Smooth muscle cell (in vitro differentiated cells): ENCODE measurements at regions not wholly inside any gene's neighbourhood (a gene's known extent, or its start where the extent isn't known, plus 50 kb on each side); places are given as distances from the start of the nearest gene placed in this dataset.

ENCODE experiments used
- DNase-seq: peaks from one replicate; lab custom pipeline; 2025; ENCODE audit not compliant: unreplicated experiment; lab: John Stamatoyannopoulos, UW
- H2AFZ ChIP-seq: fragments of 200-600 bp; sonication (generic); 2 replicates; pipeline ENCODE4 v1.6.0; 2016; ENCODE audit warnings: antibody characterized with exemption, low read depth, mild to moderate bottlenecking
- H3F3A ChIP-seq: fragments of 200-600 bp; sonication (generic); 2 replicates; pipeline ENCODE4 v1.6.0; 2017; ENCODE audit warnings: antibody characterized with exemption, low read depth
- H3K27ac ChIP-seq: fragments of 200-600 bp; sonication (generic); 2 replicates; pipeline ENCODE4 v1.5.1; 2016; ENCODE audit warnings: low read depth, mild to moderate bottlenecking
- H3K27me3 ChIP-seq: fragments of 200-600 bp; sonication (generic); 2 replicates; pipeline ENCODE4 v1.6.1; 2016; ENCODE audit warnings: low read depth, mild to moderate bottlenecking
- H3K36me3 ChIP-seq: fragments of 200-600 bp; sonication (generic); 2 replicates; pipeline ENCODE4 v1.5.1; 2016; ENCODE audit warnings: low read depth
- H3K4me1 ChIP-seq: fragments of 200-600 bp; sonication (generic); 2 replicates; pipeline ENCODE4 v1.5.1; 2016; ENCODE audit warnings: low read depth
- H3K4me2 ChIP-seq: fragments of 200-600 bp; sonication (generic); 2 replicates; pipeline ENCODE4 v1.6.0; 2016; ENCODE audit warnings: mild to moderate bottlenecking
- H3K4me3 ChIP-seq: fragments of 200-600 bp; sonication (generic); 2 replicates; pipeline ENCODE4 v1.5.1; 2016; ENCODE audit warnings: mild to moderate bottlenecking
- H3K79me2 ChIP-seq: fragments of 200-600 bp; sonication (generic); 2 replicates; pipeline ENCODE4 v1.6.0; 2016; ENCODE audit warnings: low read depth, mild to moderate bottlenecking
- H3K9ac ChIP-seq: fragments of 200-600 bp; sonication (generic); 2 replicates; pipeline ENCODE4 v1.6.0; 2016; ENCODE audit warnings: low read depth
- H3K9me3 ChIP-seq: fragments of 200-600 bp; sonication (generic); replicated peaks from 2 replicates; pipeline ENCODE4 v1.5.1; 2016; ENCODE audit warnings: low read depth
- H4K20me1 ChIP-seq: fragments of 200-600 bp; sonication (generic); 2 replicates; pipeline ENCODE4 v1.6.0; 2016; ENCODE audit warnings: low read depth
- CTCF ChIP-seq: fragments of 200-600 bp; sonication (generic); IDR thresholded peaks from 2 replicates; pipeline ENCODE4 v1.5.1; 2017; ENCODE audit warnings: borderline replicate concordance, mild to moderate bottlenecking, antibody characterized with exemption; ENCODE audit not compliant: insufficient read depth, poor library complexity, severe bottlenecking
- WGBS: methylation state at CpG from one replicate; pipeline ENCODE4 v1.1.7; 2016; ENCODE audit warnings: low lambda C conversion rate; 5-methylcytosine and 5-hydroxymethylcytosine counted together

- no peaks in the 10 kb centered on the region for H3F3A ChIP-seq
- no peak overlapping the region for H3K9ac ChIP-seq
- DNase-seq, result no peak
- no peak overlapping the region for H3K4me2 ChIP-seq
- H3K36me3 ChIP-seq, result no peaks in the 10 kb centered on the region
- no peak overlapping the region for H3K4me3 ChIP-seq
- H3K27ac ChIP-seq, result no peak overlapping the region
- H4K20me1 ChIP-seq, result no peaks in the 10 kb centered on the region
- H2AFZ ChIP-seq, result no peak overlapping the region
- no peak for TF ChIP-seq CTCF
- H3K27me3 ChIP-seq, result no peaks in the 10 kb centered on the region
- peaks cover 4% of the 10 kb centered on the region for H3K4me1 ChIP-seq
- no peaks in the 10 kb centered on the region for H3K9me3 ChIP-seq
- 73% methylated on average over 3 of the region's 3 CpGs for WGBS
- H3K79me2 ChIP-seq, result no peaks in the 10 kb centered on the region
Measured at GRCh38 chr14:61221906-61222305, 59.2 kb downstream of the TMEM30B start.

GRCh38 chr14:61219673-61220072 is 61.5 kb downstream of the TMEM30B start:
- DNase-seq, result no peak
- Histone ChIP-seq H3K4me3 (no peak overlapping the region), H3K27ac (no peak overlapping the region), H3F3A (no peaks in the 10 kb centered on the region), H3K27me3 (no peaks in the 10 kb centered on the region), H4K20me1 (no peaks in the 10 kb centered on the region), H3K9me3 (no peaks in the 10 kb centered on the region), H3K9ac (no peak overlapping the region), H2AFZ (no peak overlapping the region), H3K4me2 (no peak overlapping the region), H3K36me3 (no peaks in the 10 kb centered on the region), H3K79me2 (no peaks in the 10 kb centered on the region), H3K4me1 (peaks cover 4% of the 10 kb centered on the region)
- no peak for TF ChIP-seq CTCF
- 91% methylated on average over 3 of the region's 3 CpGs for WGBS

- Histone ChIP-seq H3K27ac (no peak overlapping the region), H3K4me1 (peaks cover 4% of the 10 kb centered on the region), H3K36me3 (no peaks in the 10 kb centered on the region), H2AFZ (no peak overlapping the region), H3K9me3 (no peaks in the 10 kb centered on the region), H3K9ac (no peak overlapping the region), H3K4me3 (no peak overlapping the region), H3K4me2 (no peak overlapping the region), H3F3A (no peaks in the 10 kb centered on the region), H4K20me1 (no peaks in the 10 kb centered on the region), H3K27me3 (no peaks in the 10 kb centered on the region), H3K79me2 (no peaks in the 10 kb centered on the region)
- no peak for TF ChIP-seq CTCF
- WGBS, result 69% methylated on average over 1 of the region's 1 CpG
- no peak for DNase-seq
Measured at GRCh38 chr14:61219256-61219655, 61.9 kb downstream of the TMEM30B start.

GRCh38 chr14:61218767-61219166 is 62.4 kb downstream of the TMEM30B start:
- no peak overlapping the region for H3K27ac ChIP-seq
- no peaks in the 10 kb centered on the region for H4K20me1 ChIP-seq
- no peak overlapping the region for H3K4me3 ChIP-seq
- no peaks in the 10 kb centered on the region for H3K27me3 ChIP-seq
- H3K9me3 ChIP-seq, result no peaks in the 10 kb centered on the region
- no peak overlapping the region for H3K9ac ChIP-seq
- H3F3A ChIP-seq, result peaks cover 3% of the 10 kb centered on the region
- H3K4me2 ChIP-seq, result no peak overlapping the region
- TF ChIP-seq CTCF, result no peak
- no peaks in the 10 kb centered on the region for H3K36me3 ChIP-seq
- DNase-seq, result no peak
- peaks cover 4% of the 10 kb centered on the region for H3K4me1 ChIP-seq
- WGBS, result 46% methylated on average over 6 of the region's 6 CpGs
- H2AFZ ChIP-seq, result no peak overlapping the region
- H3K79me2 ChIP-seq, result no peaks in the 10 kb centered on the region
